ENCODE measurements at regions not wholly inside any gene's neighbourhood (a gene's known extent, or its start where the extent isn't known, plus 50 kb on each side); places are given as distances from the start of the nearest gene placed in this dataset.

DNA sequence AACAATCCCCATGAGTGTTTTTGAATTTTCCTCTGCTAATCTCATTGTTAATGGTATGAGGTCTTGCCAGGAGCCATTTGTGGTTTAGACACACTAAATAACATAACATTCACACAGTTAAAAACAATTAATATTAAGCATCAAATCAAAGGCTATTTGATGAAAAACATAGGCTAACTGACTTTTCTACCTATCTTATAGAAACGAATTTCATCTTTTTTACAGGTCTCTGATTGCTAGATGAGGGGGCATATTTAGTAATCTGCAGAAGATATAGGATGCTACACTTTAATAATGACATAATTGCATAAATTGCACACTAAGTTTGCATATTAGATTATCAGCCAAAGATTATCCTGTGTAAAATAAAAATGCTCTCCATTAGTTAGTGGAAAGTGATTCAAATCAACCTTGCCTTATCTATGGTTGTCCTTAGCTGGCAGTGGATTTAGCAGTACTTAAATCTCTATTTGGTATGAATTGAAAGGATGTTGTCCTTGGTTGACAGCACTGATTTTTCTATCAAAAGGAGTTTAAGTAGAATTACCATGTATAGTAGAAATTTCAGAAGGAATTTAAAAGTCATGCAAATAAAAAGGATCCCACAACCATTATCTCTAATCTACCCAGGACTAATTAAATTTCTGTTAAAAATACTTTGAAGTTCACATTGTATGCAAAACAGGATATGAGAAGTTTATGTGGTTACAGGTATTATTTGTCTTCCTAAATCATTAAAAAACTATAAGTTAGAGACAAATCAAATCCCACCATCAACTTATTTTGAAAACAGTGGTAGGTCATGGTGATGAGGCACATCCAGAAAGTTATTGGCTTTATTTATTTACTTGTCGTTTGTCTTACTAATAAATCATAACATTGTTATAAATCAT lies 50.6 kb upstream of the SPAG16 start:
- Histone ChIP-seq H3K27me3 (peaks cover 0 to 3% of the 10 kb centered on the region in 2 donors), H3K9me3 (no peaks in the 10 kb centered on the region), H3K4me3 (no peak overlapping the region), H3K4me1 (no peaks in the 10 kb centered on the region), H3K27ac (no peak overlapping the region), H3K36me3 (no peaks in the 10 kb centered on the region)
- intact Hi-C loops (cut with DNase I; ENCODE audit: low total_unique reads): no loop called here
- TF ChIP-seq, protein P1, sequence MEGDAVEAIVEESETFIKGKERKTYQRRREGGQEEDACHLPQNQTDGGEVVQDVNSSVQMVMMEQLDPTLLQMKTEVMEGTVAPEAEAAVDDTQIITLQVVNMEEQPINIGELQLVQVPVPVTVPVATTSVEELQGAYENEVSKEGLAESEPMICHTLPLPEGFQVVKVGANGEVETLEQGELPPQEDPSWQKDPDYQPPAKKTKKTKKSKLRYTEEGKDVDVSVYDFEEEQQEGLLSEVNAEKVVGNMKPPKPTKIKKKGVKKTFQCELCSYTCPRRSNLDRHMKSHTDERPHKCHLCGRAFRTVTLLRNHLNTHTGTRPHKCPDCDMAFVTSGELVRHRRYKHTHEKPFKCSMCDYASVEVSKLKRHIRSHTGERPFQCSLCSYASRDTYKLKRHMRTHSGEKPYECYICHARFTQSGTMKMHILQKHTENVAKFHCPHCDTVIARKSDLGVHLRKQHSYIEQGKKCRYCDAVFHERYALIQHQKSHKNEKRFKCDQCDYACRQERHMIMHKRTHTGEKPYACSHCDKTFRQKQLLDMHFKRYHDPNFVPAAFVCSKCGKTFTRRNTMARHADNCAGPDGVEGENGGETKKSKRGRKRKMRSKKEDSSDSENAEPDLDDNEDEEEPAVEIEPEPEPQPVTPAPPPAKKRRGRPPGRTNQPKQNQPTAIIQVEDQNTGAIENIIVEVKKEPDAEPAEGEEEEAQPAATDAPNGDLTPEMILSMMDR (IDR thresholded peaks at IDR 0.05): no peak
- TF ChIP-seq POLR2A (IDR thresholded peaks at IDR 0.05): no peak
- no peak for DNase-seq
